Breast epithelium (tissue), 4 donors: ENCODE measurements at regions not wholly inside any gene's neighbourhood (a gene's known extent, or its start where the extent isn't known, plus 50 kb on each side); places are given as distances from the start of the nearest gene placed in this dataset.

ENCODE experiments used
- DNase-seq, 2 donors: peaks; one replicate each; pipeline ENCODE4 v3.0.0-alpha.2; 2019; ENCODE audit warnings: low spot score in 2 of 2
- H3K27ac ChIP-seq, 2 donors: fragments of 200-600 bp; sonication (generic) in 1 of 2; one replicate each; pipeline ENCODE4 v1.5.1; 2016 to 2019; ENCODE audit warnings: mild to moderate bottlenecking in 1 of 2
- H3K27me3 ChIP-seq, 2 donors: fragments of 200-600 bp; sonication (generic) in 1 of 2; one replicate each; pipeline versions ENCODE4 v1.5.1 to v1.6.0; 2017 to 2019; ENCODE audit warnings: control low read depth in 1 of 2, mild to moderate bottlenecking in 1 of 2
- H3K36me3 ChIP-seq: fragments of 200-600 bp; one replicate; pipeline ENCODE4 v1.5.1; 2019
- H3K4me1 ChIP-seq, 2 donors: fragments of 200-600 bp; sonication (generic); one replicate each; pipeline ENCODE4 v1.5.1; 2016 to 2019; ENCODE audit warnings: control low read depth in 1 of 2
- H3K4me3 ChIP-seq, 3 donors: fragments of 200-600 bp; sonication (generic); 1 replicate in 2 of 3; 2 replicates in 1 of 3; pipeline ENCODE4 v1.5.1; 2016 to 2019; ENCODE audit warnings: mild to moderate bottlenecking in 3 of 3, moderate library complexity in 2 of 3
- H3K9me3 ChIP-seq, 2 donors: fragments of 200-600 bp; sonication (generic) in 1 of 2; one replicate each; pipeline ENCODE4 v1.5.1; 2016 to 2019; ENCODE audit warnings: control low read depth in 1 of 2
- POLR2A ChIP-seq: fragments of 450-650 bp; IDR thresholded peaks from one replicate; pipeline ENCODE4 v1.6.1; 2016; ENCODE audit warnings: antibody characterized with exemption, mild to moderate bottlenecking, moderate library complexity
- POLR2AphosphoS5 ChIP-seq, 3 donors: sonication (generic); formaldehyde crosslinking; IDR thresholded peaks; one replicate each; pipeline ENCODE4 v1.6.1; 2017; ENCODE audit warnings: antibody characterized with exemption in 3 of 3
- intact Hi-C: fragments of 100-400 bp; cut with DNase I; formaldehyde crosslinking; loops from one replicate; pipeline ENCODE4 v1.15.1; 2023; ENCODE audit warnings: low total_unique reads
- TF ChIP-seq, protein P1 (sequence below), 3 donors: fragments of 450-650 bp; IDR thresholded peaks; one replicate each; pipeline ENCODE4 v1.5.1; 2016 to 2017; ENCODE audit warnings: antibody characterized with exemption in 3 of 3, mild to moderate bottlenecking in 3 of 3, moderate library complexity in 3 of 3

DNA sequence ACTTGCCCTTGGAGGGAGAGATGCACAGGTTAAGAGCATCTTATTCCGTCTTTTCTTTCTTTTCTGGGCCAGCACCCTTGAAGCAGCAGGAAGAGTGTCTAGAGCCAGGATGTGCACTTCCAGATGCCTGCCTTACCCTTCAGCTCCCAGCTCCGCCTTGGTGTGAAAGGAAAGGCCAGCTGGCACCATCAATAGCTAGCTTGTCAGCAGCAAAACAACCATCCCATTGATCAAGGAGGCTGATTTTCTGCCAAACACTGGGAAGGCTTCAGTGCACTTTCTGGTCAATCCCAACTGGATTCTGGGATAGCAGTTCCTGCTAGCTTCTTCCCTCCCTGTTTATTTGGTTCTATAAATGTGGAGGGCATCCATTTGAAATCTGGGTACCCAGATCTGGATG is 110.9 kb upstream of the GALNT15 start:
- peak in 1 of 2 donors; percentile 56 for DNase-seq
- intact Hi-C loops: loop anchor here (5.0 kb wide), 1 partner anchor 114 kb away; no protein-coding TSS in a partner anchor
- no peaks in the 10 kb centered on the region for H3K9me3 ChIP-seq

DNA sequence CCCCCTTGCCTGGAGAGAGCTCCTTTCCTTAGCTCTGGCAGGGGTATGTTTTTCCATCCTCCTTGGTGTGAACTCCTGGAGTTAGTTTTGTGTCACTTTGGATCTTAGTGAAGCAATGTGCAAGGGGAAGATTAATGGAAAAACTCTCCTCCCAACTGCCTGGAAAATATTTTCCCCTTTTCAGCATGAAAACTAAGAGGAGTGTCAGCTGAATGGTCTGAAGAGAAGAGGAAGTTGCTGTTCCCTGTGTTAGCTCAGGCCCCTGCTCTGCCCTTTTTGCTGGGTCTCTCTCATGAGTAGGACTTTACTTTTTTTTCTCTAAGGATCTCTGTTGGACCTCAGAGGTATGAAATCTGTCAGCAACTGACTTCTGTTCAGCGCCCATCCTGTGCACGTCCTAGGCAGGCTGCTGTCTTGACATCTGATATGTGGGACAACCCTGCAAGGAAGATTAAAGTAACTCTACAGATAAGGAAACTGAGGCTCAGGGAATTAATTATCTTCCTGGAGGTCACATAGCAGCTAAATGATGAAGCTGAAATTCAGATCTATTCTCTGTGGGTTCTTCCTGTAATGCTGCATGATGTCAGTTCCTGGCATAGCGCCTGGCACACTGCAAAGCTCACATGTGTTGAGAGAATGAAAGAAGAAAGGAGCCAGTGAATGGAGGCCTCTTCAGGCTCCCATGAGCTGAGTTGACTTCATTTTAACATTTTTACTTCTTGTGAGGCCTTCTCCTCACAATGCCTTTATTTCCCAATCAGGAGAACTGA is 109.7 kb upstream of the GALNT15 start:
- TF ChIP-seq POLR2AphosphoS5 (IDR thresholded peaks at IDR 0.05): peak in 1 of 3 donors; percentile 29
- TF ChIP-seq, protein P1, sequence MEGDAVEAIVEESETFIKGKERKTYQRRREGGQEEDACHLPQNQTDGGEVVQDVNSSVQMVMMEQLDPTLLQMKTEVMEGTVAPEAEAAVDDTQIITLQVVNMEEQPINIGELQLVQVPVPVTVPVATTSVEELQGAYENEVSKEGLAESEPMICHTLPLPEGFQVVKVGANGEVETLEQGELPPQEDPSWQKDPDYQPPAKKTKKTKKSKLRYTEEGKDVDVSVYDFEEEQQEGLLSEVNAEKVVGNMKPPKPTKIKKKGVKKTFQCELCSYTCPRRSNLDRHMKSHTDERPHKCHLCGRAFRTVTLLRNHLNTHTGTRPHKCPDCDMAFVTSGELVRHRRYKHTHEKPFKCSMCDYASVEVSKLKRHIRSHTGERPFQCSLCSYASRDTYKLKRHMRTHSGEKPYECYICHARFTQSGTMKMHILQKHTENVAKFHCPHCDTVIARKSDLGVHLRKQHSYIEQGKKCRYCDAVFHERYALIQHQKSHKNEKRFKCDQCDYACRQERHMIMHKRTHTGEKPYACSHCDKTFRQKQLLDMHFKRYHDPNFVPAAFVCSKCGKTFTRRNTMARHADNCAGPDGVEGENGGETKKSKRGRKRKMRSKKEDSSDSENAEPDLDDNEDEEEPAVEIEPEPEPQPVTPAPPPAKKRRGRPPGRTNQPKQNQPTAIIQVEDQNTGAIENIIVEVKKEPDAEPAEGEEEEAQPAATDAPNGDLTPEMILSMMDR (IDR thresholded peaks at IDR 0.05): no peak
- peak in 1 of 2 donors; percentile 75 for DNase-seq
- no peaks in the 10 kb centered on the region for H3K36me3 ChIP-seq
- H3K4me1 ChIP-seq: peaks cover 0 to 5% of the 10 kb centered on the region in 2 donors
- intact Hi-C loops: loop anchor here (5.0 kb wide), 1 partner anchor 112 kb away; no protein-coding TSS in a partner anchor
- H3K27ac ChIP-seq: peak overlapping the region; percentile 67 to 86
- no peaks in the 10 kb centered on the region for H3K9me3 ChIP-seq
- no peaks in the 10 kb centered on the region for H3K27me3 ChIP-seq
- H3K4me3 ChIP-seq: no peak overlapping the region

More for the DNA sequence above, 110.9 kb upstream of the GALNT15 start:
- H3K36me3 ChIP-seq: no peaks in the 10 kb centered on the region
- peak overlapping the region; percentile 67 to 86 for H3K27ac ChIP-seq
- H3K4me1 ChIP-seq: no peaks in the 10 kb centered on the region
- no peak overlapping the region for H3K4me3 ChIP-seq
- TF ChIP-seq, protein P1 (IDR thresholded peaks at IDR 0.05): no peak
- peak in 2 of 3 donors; percentile 28 to 44 for TF ChIP-seq POLR2AphosphoS5 (IDR thresholded peaks at IDR 0.05)
- H3K27me3 ChIP-seq: no peaks in the 10 kb centered on the region

DNA sequence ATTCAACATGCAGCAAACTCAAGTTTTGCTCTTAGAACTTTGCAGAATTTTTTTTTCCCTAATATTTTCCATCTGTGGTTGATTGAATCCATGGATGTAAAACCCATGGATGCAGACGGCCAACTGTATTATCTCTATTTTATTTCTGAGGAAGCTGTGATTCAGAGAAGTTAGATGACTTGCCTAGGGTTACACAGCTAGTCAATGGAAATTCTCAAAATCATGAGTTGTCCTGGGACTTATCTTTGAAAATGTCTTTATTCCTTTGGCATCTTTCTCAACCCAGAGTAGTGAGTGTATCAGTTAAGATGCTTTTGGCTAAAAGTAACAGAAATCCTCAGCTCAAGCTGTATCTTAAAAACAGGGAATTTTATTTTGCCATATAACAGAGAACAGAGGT is 107.9 kb upstream of the GALNT15 start:
- intact Hi-C loops: no loop called here
- no peak overlapping the region for H3K4me3 ChIP-seq
- H3K27ac ChIP-seq: peak overlapping the region in 1 of 2 donors; percentile 62
- no peaks in the 10 kb centered on the region for H3K36me3 ChIP-seq
- no peak for TF ChIP-seq POLR2A
- TF ChIP-seq POLR2AphosphoS5 (IDR thresholded peaks at IDR 0.05): no peak
- TF ChIP-seq, protein P1 (IDR thresholded peaks at IDR 0.05): no peak
- no peaks in the 10 kb centered on the region for H3K27me3 ChIP-seq
- H3K4me1 ChIP-seq: peaks cover 0 to 5% of the 10 kb centered on the region in 2 donors
- H3K9me3 ChIP-seq: no peaks in the 10 kb centered on the region
- no peak for DNase-seq

DNA sequence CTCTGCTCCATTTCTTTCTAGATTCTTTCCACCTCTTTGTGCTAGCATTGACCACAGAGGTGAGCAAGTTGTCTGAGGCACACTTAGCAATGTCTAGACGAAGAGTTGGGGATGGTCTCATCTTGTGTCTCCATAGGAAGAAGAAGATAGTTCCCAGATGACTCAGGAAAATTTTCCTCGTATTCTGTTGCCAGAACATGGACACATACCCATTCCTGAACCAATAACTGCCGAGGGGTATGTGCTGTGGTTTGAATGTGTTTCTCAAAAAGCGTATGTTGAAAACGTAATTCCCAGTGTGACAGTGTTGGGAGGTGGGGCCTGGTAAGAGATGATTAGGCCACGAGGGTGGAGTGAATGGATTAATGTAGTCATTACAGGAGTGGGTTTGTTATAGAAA is 107.5 kb upstream of the GALNT15 start:
- no peak overlapping the region for H3K4me3 ChIP-seq
- peak overlapping the region; percentile 46 to 62 for H3K27ac ChIP-seq
- intact Hi-C loops: no loop called here
- H3K4me1 ChIP-seq: peaks cover 0 to 5% of the 10 kb centered on the region in 2 donors
- no peak for DNase-seq
- no peaks in the 10 kb centered on the region for H3K36me3 ChIP-seq
- H3K9me3 ChIP-seq: no peaks in the 10 kb centered on the region
- TF ChIP-seq, protein P1 (IDR thresholded peaks at IDR 0.05): no peak
- TF ChIP-seq POLR2AphosphoS5 (IDR thresholded peaks at IDR 0.05) (no peak), POLR2A (no peak)
- no peaks in the 10 kb centered on the region for H3K27me3 ChIP-seq

DNA sequence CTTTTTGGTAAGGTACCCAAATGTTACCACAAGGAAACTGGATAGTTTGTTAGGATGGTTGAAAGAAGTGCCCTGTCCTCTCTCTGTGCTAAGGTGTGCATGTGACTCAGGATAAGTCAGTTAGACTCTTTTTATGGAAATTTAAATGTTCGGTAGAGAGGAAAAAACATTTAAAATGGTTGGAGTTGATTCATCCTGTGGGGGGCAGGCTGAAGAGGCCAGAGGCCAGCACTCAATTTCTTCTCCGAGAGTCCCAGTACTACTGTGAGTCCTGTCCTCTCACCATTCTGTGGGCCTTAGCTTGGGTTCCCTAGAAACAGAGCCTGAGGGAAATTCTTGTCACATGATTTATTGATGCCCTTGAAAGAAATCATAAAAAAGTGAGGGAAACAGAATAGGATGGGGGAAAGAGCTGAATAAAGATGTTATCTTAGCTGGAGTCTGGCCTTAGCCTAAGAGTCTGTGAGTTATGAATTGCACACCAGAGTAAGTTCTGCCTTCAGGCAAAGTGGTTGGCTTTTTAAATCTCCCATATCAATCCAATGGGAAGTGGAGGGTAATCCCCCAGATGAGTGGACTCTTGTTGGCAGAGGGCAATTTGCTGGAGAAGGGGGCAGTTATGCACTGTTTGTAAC is 106.5 kb upstream of the GALNT15 start:
- Histone ChIP-seq H3K27ac (peak overlapping the region; percentile 46 to 62), H3K27me3 (no peaks in the 10 kb centered on the region), H3K4me1 (peaks cover 0 to 5% of the 10 kb centered on the region in 2 donors), H3K36me3 (no peaks in the 10 kb centered on the region), H3K4me3 (no peak overlapping the region), H3K9me3 (no peaks in the 10 kb centered on the region)
- no peak for DNase-seq
- intact Hi-C loops: no loop called here
- TF ChIP-seq POLR2A (no peak), POLR2AphosphoS5 (IDR thresholded peaks at IDR 0.05) (no peak)
- TF ChIP-seq, protein P1 (IDR thresholded peaks at IDR 0.05): no peak
